ENCODE measurements at regions not wholly inside any gene's neighbourhood (a gene's known extent, or its start where the extent isn't known, plus 50 kb on each side); places are given as distances from the start of the nearest gene placed in this dataset.

DNA sequence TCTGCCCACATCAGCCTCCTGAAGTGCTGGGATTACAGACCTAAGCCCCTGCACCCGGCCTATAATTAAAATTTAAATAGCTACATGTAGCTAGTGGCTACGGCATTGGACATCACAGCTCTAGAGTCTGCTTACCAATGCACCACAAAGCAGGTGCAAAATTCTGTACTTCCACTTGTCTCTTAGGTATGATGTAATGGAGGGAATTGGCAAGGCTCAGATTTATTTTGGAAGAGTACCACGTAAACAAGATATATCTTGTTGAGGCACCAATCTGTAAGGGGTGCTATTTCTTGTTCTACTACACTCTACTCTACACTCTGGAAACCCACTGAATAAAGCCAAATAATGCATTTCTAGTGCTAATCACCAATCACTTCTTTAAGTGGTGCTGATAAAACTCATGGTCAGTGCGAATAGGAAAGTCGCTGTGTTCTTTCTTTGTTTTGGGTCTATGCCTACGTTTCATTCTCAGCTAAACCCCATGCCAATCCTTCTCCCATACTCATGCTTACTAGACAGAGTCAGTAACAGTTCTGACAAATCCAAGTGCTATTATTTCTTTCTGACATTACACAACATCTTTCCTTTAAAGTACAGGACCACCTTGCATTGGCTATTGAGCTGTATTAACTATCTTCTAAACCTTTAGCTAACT lies 92.3 kb downstream of the GC start:
- DNase-seq (ENCODE audit: low read depth): no peak

DNA sequence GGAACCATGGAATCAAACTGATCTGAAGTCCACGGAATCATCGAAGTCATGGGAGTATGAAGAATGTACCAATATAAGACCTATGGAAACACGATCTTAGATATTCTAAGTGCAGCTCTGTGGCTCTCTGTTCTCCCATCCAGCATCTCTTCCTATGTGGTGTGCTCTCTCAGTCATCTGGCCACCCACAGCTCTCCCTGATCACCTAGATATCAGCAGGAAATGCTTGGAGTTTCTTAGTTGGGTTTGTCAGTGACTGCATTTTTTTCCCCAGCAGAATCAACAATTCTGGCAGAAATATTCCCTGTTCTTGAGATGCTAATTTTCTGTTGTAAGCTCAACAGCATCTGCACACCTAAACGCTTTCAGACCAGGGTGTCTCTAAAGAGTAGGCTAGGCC lies 94.1 kb downstream of the GC start:
- peak; percentile 19 for DNase-seq (ENCODE audit: low read depth)

DNA sequence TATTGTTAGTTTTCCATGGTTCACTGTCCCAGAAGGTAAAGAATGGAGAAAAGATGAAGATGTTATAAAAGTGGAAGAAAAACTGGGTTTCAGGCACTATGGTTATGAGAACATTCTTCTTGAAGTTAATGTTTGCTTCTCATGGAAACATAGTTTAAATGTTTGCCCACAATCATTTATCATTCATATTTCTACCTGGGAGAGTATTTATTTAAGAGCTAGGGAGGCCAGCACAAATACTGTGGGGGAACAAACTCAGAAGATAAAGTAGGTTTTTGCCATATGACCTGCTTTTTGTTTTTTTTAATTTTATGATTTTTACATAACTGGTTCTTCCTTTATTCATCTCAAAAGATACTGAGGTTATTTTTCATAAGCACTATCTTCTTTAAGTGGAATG lies 96.8 kb downstream of the GC start:
- no peak for DNase-seq (ENCODE audit: low read depth)

DNA sequence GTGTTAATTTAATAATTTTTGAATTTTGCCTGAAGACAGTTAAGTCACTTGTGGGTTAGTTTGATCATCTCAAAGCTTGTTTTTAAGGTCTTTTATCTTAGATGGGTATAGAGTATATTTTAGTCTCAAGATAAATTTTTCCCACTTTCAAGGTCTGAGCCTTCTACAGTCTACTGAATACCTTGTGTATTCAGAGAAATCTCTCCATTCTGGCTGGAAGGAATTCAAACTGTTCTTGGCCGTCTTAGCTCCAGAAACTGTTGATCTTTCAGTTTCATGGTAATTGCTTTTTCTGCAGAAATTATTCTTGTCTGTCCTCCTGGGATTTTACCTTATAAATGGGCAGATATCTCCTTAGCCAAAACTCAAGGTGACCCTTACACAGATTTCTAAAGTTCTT lies 97.9 kb downstream of the GC start:
- DNase-seq (ENCODE audit: low read depth): no peak

DNA sequence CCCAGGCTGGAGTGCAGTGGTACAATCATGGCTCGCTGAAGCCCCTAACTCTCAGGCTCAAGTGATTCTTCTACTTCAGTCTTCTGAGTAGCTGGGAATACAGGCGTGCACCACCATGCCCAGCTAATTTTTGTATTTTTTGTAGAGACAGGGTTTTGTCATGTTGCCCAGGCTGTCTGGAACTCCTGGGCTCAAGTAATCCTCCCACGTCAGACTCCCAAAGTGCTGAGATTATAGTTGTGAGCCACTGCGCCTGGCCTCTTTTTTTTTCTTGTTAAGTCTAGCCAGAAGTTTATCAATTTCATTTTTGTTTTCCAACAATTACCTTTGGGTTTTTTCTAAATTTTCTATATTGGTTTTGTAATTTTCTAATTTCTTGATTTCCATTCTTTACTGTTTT lies 100.6 kb downstream of the GC start:
- DNase-seq (ENCODE audit: low read depth): no peak

DNA sequence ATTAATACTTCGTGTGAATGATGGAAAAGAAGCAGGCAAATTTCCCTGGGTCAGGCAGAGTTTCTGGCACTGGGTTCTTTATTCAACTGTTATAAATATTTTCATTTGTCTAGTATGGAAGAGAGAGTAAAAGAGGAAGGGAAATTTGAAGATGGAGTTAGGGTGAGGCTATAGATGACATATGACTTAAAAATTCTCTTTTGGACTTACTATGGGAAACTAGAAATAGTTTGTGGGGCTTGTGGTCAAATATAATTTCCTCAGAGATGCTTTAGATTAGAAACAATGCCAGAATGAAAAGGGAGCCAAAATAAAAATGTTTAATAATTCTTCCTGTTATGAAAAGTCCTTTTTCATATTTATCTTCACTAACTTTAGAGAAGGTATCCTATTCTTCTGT lies 103.2 kb downstream of the GC start:
- DNase-seq (ENCODE audit: low read depth): peak; percentile 21

DNA sequence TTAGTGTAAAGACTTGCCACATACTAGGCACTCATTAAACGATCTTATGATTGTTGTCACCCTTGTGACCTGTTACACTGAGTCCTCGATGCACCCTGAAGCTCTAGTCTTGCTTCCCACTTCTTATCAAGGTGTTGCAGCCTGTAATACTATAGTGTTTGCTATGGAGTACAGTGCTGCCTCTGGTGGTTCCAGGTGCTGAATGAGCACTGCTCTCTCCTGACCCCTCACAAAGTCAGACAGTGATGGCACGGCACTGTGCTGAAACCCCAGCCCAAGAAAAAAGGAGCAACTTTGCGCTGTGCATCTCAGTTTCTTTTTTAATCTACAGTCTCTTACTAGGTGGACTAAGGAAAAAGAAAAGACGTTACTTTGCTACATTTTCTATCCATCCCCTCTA lies 106.3 kb downstream of the GC start:
- no peak for DNase-seq (ENCODE audit: low read depth)

DNA sequence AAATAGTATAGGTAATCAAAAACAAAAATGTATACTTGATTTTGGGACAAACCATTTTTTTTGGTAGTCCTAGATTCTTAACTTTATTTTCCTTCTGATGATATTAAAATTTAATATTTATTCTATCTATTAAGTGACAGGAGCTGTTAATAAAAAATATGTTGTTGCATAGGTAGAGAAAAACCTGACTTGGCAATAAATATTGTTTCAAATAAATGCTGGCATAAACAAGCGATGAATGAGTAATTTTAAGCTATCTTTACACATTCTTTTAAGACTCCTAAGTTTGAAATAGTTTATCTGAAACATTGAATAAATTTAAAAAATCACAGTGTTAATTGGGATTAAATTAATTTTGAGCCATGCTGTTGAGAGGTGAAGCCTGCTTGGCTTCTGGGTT lies 114.6 kb downstream of the GC start:
- no peak for DNase-seq (ENCODE audit: low read depth)

DNA sequence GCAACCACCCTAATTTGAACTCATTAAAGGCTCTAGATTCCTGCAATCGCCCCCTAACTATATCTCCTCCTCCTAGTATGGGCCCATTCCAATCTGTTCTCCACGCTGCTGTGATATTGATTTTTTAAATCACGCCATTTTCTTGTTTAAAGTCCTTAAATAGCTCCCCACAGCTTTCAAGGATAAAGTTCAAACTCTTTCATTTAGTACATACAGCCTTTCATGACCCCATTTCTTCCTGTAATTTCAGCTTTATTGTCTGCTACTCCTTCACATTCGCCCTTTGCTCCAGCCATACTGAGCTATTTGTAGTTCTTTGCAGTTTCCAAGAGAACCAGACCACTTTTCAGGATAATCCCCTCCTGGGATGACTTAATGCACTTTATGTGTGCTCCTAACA lies 118.5 kb downstream of the GC start:
- DNase-seq (ENCODE audit: low read depth): no peak

DNA sequence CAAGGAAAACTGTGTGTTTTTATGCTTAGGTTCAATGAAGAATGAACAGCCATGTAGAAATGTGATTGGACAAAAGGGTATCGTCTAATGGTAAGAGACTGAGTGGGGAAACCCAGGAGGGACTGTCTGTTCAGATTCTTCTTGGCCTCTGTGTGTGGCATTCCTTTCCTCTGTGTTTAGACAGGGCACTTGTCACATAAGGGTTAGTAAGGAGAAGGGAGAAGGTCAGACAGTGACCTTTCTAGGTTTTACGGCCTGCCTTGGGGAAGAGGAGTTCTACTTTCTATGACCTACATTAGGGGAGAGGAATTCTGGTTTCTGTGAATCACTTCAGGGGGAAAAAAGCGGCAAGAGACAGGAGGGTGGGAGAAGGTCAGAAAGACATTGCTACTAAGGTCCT lies 119.5 kb downstream of the GC start:
- no peak for DNase-seq (ENCODE audit: low read depth)

DNA sequence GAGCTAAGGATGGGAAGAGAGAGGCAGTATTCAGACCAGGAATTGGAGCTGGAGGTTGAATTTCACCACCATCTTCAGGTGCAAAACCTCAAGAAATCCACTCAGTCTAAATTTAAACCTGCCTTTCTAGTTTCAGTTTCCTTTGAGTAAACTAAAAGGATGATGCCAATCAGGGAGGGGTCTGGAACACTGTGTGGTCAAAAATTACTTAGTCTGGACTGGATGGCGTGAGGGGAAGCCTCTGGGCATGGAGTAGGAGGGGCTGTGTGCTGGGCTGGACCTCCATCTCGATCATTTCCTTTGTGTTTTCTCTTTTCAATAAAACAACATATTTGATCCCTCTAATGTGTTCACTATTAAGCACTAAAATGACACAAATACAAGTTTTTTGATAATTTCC lies 120.1 kb downstream of the GC start:
- no peak for DNase-seq (ENCODE audit: low read depth)

DNA sequence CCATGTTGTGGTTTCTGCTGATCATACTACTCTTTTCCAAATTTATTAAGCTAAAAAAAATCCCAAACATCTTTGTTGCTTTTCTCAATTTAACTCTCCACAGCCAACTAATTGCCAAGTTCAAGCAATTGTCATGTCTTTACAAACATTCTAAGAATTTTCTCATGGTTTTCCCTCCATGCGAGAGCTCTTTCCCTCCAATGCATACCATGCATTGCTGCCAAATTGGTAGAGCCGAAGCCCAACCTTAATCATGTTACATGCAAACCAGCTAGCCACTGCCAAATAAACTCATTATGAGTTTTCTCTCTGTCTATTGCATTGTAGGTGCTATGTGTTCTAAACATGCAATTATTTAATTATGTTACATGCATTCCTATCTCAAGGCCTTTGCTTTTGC lies 123.9 kb downstream of the GC start:
- DNase-seq (ENCODE audit: low read depth): peak; percentile 24

DNA sequence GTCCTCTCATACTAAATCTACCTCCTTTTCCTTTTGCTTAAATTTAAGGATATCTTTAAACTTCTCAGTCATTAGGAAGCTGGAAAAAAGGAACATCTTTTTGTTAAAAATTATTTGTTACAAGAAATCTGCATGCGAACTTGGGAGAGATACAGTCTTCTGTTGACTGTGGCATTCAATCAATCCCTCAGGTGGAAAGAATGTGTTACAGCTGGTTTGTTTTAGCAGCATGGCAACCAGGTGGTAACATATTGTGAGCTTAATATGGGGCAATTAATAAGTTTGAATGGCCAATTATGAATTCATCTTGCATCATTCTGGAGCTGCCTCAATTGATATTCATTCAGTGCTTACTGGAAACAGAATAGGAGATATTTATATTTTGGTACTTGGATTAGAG lies 135.0 kb downstream of the GC start:
- DNase-seq (ENCODE audit: low read depth): no peak

DNA sequence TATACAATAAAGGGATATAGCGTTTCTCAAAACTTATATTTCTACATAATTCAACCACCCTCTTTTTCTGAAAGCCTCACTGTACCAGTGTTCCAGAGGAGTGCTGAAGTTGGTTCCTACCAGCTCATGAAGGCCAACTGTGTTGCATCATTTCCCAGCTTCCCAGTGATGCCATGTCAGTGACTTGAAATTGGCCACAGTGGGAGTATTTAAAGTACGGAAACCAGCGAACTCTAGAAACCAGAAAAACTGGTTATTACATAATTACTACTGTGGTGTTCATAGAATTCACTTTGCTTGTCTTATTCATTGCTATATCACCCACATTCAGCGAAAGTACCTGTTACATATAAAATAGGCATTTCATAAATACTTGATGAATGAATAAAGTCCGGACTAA lies 135.4 kb downstream of the GC start:
- no peak for DNase-seq (ENCODE audit: low read depth)

DNA sequence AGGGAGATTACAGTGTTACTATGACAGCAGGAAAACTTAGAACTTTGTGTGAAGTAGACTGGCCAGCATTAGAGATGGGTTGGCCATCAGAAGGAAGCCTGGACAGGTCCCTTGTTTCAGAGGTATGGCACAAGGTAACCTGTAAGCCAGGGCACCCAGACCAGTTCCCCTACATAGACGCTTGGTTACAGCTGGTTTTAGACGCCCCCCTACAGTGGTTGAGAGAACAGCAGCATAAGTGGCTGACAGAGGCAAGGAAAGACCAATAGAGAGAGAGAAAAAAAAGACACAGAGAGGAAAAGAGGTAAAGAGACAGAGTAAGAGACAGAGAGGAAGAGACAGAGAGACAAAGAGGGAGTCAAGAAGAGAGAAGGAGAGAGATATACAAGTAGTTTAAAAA lies 144.5 kb downstream of the GC start:
- no peak for DNase-seq (ENCODE audit: low read depth)

DNA sequence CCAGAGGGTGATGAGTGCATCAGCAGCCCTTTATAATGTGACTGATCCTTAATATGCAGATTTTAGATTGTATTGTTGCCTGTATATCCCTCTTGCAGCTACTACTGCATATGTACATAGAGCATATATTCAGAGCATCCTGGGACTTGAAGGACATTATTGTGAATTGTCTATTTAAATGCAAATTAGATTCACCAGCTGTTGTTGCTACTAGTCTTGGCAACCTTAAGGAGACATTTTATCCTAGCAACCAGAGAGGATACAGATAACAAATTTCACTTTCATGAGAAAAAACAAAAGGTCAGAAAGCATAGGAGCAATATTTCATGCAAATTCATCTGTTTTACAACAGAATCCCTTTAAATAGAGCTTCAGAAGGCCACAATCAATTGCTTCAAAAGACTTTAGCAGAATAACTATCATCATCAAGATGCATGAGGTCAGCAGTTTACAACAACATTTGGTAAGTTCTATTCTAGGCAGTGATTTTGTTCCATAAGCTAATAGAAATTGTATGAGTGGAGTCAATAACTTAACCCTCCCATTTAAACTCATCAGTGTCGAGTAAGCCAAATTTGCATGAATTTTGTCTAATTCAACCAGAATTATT lies 148.6 kb downstream of the GC start:
- DNase-seq (ENCODE audit: low read depth): no peak

DNA sequence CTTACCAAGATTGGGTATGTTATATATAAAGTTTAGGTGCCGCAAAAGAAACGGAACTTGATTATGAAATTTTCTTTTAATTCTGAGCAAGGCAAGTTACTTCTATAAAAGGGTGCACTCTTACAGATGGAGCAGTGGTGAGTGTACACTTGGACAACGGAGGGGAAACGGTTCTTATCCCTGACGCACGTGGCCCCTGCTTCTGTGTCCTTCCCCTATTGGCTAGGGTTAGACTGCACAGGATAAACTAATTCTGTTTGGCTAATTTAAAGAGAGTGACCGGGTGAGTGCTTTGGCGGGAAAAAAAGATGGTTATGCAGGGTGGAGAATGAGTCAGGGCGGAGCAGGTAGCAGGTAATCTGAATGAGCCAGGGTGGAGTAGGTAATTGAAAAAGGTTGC lies 149.5 kb downstream of the GC start:
- no peak for DNase-seq (ENCODE audit: low read depth)

DNA sequence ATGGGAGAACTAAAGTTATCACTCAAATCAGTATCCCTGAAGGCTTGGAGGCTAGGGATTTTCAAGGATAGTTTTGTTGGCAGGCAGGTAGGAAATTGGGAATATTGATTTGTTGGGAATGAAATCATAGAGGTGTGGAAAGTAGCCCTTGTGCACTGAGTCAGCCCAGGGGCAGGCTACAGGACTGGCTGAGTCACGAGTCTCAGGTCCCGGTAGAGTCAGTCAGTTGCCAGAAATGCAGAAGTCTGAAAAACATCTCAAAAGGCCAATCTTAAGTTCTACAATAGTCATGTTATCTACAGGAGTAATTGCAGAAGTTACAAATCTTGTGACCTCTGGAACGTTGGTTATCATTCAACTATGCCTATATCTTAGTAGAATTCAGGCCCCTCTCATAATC lies 153.1 kb downstream of the GC start:
- no peak for DNase-seq (ENCODE audit: low read depth)

DNA sequence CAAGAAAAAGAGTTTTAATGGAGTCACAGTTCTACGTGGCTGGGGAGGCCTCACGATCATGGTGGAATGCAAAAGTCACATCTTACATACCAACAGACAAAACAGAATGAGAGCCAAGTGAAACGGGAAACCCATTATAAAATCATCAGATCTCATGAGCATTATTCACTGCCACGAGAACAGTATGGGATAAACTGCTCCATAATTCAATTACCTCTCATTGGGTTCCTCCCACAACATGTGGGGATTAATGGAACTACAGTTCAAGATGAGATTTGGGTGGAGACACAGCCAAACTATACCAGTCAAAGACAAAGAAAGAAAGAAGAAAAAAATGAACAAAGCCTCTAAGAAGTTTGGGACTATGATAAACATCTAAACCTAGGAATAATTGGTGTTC lies 158.9 kb downstream of the GC start:
- DNase-seq (ENCODE audit: low read depth): peak; percentile 5
